ENCODE measurements at regions not wholly inside any gene's neighbourhood (a gene's known extent, or its start where the extent isn't known, plus 50 kb on each side); places are given as distances from the start of the nearest gene placed in this dataset.

GRCh38 chr2:67532387-67532786, 135.3 kb downstream of the ETAA1 start:
- TF ChIP-seq CTCF (IDR thresholded peaks at IDR 0.05) (no peak), SMAD3 (CRISPR knock-in tag; IDR thresholded peaks at IDR 0.05; ENCODE audit: borderline replicate concordance) (no peak), FOXJ3 (CRISPR knock-in tag; IDR thresholded peaks at IDR 0.05; ENCODE audit: borderline replicate concordance) (no peak), NR2C2 (CRISPR knock-in tag; IDR thresholded peaks at IDR 0.05) (no peak), GTF2I (CRISPR knock-in tag; conservative IDR thresholded peaks at IDR 0.05) (no peak), RORB (CRISPR knock-in tag; IDR thresholded peaks at IDR 0.05) (no peak), ATF1 (CRISPR knock-in tag; IDR thresholded peaks at IDR 0.05) (no peak)
- TF ChIP-seq, protein P1, sequence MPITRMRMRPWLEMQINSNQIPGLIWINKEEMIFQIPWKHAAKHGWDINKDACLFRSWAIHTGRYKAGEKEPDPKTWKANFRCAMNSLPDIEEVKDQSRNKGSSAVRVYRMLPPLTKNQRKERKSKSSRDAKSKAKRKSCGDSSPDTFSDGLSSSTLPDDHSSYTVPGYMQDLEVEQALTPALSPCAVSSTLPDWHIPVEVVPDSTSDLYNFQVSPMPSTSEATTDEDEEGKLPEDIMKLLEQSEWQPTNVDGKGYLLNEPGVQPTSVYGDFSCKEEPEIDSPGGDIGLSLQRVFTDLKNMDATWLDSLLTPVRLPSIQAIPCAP (CRISPR knock-in tag; IDR thresholded peaks at IDR 0.05): no peak
- TF ChIP-seq, protein P2, sequence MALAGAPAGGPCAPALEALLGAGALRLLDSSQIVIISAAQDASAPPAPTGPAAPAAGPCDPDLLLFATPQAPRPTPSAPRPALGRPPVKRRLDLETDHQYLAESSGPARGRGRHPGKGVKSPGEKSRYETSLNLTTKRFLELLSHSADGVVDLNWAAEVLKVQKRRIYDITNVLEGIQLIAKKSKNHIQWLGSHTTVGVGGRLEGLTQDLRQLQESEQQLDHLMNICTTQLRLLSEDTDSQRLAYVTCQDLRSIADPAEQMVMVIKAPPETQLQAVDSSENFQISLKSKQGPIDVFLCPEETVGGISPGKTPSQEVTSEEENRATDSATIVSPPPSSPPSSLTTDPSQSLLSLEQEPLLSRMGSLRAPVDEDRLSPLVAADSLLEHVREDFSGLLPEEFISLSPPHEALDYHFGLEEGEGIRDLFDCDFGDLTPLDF (CRISPR knock-in tag; IDR thresholded peaks at IDR 0.05): no peak
- TF ChIP-seq, protein P3, sequence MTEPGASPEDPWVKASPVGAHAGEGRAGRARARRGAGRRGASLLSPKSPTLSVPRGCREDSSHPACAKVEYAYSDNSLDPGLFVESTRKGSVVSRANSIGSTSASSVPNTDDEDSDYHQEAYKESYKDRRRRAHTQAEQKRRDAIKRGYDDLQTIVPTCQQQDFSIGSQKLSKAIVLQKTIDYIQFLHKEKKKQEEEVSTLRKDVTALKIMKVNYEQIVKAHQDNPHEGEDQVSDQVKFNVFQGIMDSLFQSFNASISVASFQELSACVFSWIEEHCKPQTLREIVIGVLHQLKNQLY (CRISPR knock-in tag; IDR thresholded peaks at IDR 0.05): no peak
